ENCODE measurements at regions not wholly inside any gene's neighbourhood (a gene's known extent, or its start where the extent isn't known, plus 50 kb on each side); places are given as distances from the start of the nearest gene placed in this dataset.
A peak's percentile ranks its signal among the peaks of the same experiment; 100 is the strongest.

- H3K27me3 ChIP-seq (ENCODE audit: control insufficient read depth, insufficient read depth, low read length): no peaks in the 10 kb centered on the region
- ChIA-PET CTCF (no interaction called here), POLR2A (no interaction called here)
- in situ Hi-C loops (cut with HindIII; ENCODE audit: low pct_unique_long_range_greater_than_20kb, low sequenced_read_pairs): no loop called here
- TF ChIP-seq SIN3A (IDR thresholded peaks at IDR 0.05; ENCODE audit: borderline replicate concordance, insufficient read depth, low read depth, low read length) (no peak), REST (IDR thresholded peaks at IDR 0.05; ENCODE audit: insufficient read depth in 1 of 2, low read depth in 2 of 2, low read length in 1 of 2) (no peak)
- no peak for DNase-seq (ENCODE audit: low read depth, low spot score)
- no peaks in the 10 kb centered on the region for H3K36me3 ChIP-seq (ENCODE audit: control insufficient read depth, insufficient read depth, low read length)
- H3K9me3 ChIP-seq (ENCODE audit: control insufficient read depth, insufficient read depth, low read depth, low read length): no peaks in the 10 kb centered on the region
- ATAC-seq: no peak
- H3K4me1 ChIP-seq (ENCODE audit: control insufficient read depth, insufficient read depth, low read length): no peaks in the 10 kb centered on the region
- no peak overlapping the region for H3K4me3 ChIP-seq (ENCODE audit: low read depth in 2 of 2, low read length in 2 of 2)
- H3K27ac ChIP-seq (ENCODE audit: low read length): no peak overlapping the region
- intact Hi-C loops (cut with micrococcal nuclease; ENCODE audit: unreplicated experiment): no loop called here
- no TSS peak for BruUV-seq (replicated peaks)
These were observed 221.0 kb downstream of the SHQ1 start for GRCh38 chr3:72627271-72627670.

GRCh38 chr3:72625602-72626337, 222.5 kb downstream of the SHQ1 start:
- in situ Hi-C loops (cut with HindIII; ENCODE audit: low pct_unique_long_range_greater_than_20kb, low sequenced_read_pairs) (no loop called here), intact Hi-C loops (cut with micrococcal nuclease; ENCODE audit: unreplicated experiment) (no loop called here)
- Histone ChIP-seq H3K36me3 (ENCODE audit: control insufficient read depth, insufficient read depth, low read length) (no peaks in the 10 kb centered on the region), H3K9me3 (ENCODE audit: control insufficient read depth, insufficient read depth, low read depth, low read length) (no peaks in the 10 kb centered on the region), H3K27me3 (ENCODE audit: control insufficient read depth, insufficient read depth, low read length) (no peaks in the 10 kb centered on the region), H3K4me1 (ENCODE audit: control insufficient read depth, insufficient read depth, low read length) (no peaks in the 10 kb centered on the region), H3K27ac (ENCODE audit: low read length) (no peak overlapping the region), H3K4me3 (ENCODE audit: low read depth in 2 of 2, low read length in 2 of 2) (no peak overlapping the region)
- peak; percentile 48; the same call in 1 of the 2 replicates for ATAC-seq
- TF ChIP-seq REST (IDR thresholded peaks at IDR 0.05; ENCODE audit: insufficient read depth in 1 of 2, low read depth in 2 of 2, low read length in 1 of 2): no peak
- no peak for TF ChIP-seq CTCF (IDR thresholded peaks at IDR 0.05)
- no peak for TF ChIP-seq POLR2AphosphoS5 (IDR thresholded peaks at IDR 0.05; ENCODE audit: low read depth, low read length)
- no peak for TF ChIP-seq SIN3A (IDR thresholded peaks at IDR 0.05; ENCODE audit: borderline replicate concordance, insufficient read depth, low read depth, low read length)
- no peak for TF ChIP-seq TCF7L2 (IDR thresholded peaks at IDR 0.05; ENCODE audit: low read depth, low read length)
- CTCF ChIA-PET: no interaction called here
- BruUV-seq (replicated peaks): no TSS peak
- no peak for DNase-seq (ENCODE audit: low read depth, low spot score)
- POLR2A ChIA-PET: no interaction called here
